ENCODE measurements at regions not wholly inside any gene's neighbourhood (a gene's known extent, or its start where the extent isn't known, plus 50 kb on each side); places are given as distances from the start of the nearest gene placed in this dataset.
"Not testable (repeated sequence)": the region's sequence is repeated elsewhere in the genome, so short reads cannot be mapped to it uniquely, and the experiment has no call there.

GRCh38 chr2:16034151-16034974 is 94.0 kb downstream of the MYCN start:
- WGBS, 3 donors, result 62 to 66% (median 65%) methylated on average over 5 of the region's 5 CpGs
- H3K27ac ChIP-seq (ENCODE audit: low read depth, low read length), result no peak overlapping the region

DNA sequence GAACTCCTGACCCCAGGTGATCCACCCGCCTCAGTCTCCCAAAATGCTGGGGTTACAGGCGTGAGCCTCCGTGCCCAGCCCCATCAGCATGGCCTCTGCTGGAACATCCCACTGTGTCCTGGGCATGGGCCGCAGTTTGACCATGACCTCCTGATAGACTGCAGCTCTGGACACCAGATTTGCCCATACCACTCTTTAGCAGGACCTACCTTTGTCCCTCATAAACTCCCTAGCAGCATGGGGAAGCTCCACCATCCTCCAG is 92.6 kb downstream of the MYCN start:
- 92 to 98% (median 97%) methylated on average over 4 of the region's 4 CpGs for WGBS, 3 donors
- no peak overlapping the region for H3K27ac ChIP-seq (ENCODE audit: low read depth, low read length)

- 90 to 95% (median 94%) methylated on average over 11 of the region's 11 CpGs for WGBS, 3 donors
- no peak overlapping the region for H3K27ac ChIP-seq (ENCODE audit: low read depth, low read length)
Observed at GRCh38 chr2:16032282-16033031, 92.1 kb downstream of the MYCN start.

DNA sequence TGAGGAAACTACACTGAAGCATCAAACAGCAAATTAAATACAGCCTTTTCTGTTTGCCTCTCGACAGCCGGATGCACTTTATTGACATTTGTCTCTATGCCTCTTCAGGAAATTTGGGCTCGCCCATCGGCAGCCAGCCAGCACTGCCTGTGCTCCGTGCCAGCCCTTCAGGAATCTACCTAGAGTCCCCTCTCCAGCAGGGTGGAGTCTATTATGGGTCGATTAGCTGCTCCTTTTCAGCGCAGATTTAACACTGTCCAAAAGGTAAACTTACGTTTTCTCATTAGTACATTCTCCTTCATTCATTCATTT is 91.5 kb downstream of the MYCN start:
- no peak overlapping the region for H3K27ac ChIP-seq (ENCODE audit: low read depth, low read length)
- WGBS, 3 donors, result 57 to 73% (median 71%) methylated on average over 8 of the region's 8 CpGs

DNA sequence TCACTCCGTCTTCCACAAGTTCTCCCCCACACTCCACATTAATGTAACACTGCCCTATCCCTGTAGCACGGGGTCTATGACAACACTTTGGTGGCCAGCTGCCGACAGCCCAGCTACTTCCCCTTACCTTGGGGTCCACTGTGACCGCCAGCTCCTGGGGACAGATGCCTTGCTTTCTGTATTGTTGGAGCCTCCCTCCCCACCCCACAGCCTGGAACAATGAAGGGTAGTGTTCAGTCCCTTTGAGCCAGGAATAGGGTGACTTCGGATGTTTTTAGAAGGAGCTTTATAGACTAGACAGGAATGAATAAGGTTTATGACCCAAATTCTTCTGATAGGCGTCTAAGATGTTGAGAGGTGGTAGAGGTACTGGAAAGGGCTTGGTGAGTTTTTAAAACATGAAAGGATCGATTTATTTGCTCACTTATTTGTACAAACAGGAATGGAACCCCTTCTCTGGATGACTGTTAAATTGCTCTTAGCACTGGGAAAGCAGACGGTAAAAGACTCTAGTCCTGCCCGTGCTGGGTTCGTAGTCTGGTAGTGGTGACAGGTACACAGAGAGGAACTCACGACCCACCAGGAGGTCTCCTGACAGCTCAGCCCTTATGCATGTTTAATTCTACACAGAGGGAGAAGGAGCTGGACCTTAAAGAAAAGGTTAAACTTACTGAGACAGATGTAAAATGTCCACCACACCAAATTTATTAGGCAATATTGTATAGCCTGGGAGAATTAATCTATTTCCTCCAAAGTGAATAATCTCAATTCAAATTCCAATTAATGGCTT is 90.9 kb downstream of the MYCN start:
- WGBS, 3 donors, result 57 to 77% (median 66%) methylated on average over 11 of the region's 11 CpGs
- no peak overlapping the region for H3K27ac ChIP-seq (ENCODE audit: low read depth, low read length)

DNA sequence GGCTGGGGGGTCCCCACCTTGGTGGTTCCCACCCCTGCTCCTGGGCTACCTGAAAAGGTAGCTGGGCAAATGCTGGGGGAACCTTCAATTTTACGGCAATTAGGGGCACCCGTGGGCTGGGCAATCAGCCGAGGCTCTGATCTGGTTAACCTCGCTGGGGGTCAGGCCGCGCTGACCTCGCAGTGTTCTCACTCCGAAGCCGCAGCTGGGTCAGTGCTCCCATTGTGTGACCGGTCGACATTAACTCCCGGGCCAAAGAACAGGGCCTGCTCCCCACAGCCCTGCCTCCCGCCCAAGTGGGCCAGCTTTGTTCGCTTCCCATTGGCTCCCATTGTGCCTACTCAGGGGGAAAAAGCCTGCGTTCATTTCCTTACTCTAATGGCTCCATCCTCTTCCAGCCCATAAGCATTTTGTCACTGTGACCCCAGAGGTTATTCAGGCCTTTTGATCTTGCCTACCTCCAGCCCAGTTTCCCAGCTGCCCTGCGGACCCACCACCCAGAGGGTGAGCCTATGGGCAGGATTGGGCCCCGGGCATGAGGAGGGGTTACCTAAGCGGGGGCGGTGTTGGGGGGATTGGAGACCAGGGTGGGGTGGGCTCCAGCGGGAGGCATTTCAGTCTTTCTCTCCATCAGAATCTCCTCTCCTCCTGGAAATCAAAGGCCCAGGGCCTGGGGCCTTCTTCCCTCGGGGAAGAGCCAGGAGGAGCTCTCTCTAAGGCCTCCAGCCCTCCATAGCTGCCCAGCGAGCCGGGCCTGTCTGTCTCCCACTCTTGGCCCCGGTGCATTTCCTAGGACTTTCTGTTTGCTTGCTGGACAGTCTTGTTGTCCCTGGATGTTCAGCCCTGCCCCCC is 90.1 kb downstream of the MYCN start:
- 85 to 90% (median 87%) methylated on average over 24 of the region's 24 CpGs for WGBS, 3 donors
- H3K27ac ChIP-seq (ENCODE audit: low read depth, low read length), result no peak overlapping the region

DNA sequence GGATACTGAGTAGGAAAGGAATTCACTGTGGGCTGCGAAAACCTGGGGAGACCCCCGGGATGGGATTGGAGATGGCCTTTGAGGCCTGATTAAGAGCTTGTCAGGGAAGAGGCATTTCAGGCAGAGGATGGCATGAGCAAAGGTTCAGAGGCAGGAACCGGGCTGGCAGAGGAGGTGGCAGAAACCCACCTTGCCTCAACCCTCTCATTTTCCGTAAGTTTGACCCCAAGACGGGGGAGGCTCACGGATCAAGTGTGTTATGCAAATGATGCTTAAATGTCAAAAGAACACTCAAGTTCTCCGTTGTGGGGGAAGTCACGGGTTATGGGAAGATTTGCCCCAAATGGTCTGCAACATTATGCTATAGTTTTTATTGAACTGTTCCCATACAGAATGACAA is 88.3 kb downstream of the MYCN start:
- H3K27ac ChIP-seq (ENCODE audit: low read depth, low read length), result no peak overlapping the region
- WGBS, 3 donors, result 88 to 93% (median 89%) methylated on average over 8 of the region's 8 CpGs

DNA sequence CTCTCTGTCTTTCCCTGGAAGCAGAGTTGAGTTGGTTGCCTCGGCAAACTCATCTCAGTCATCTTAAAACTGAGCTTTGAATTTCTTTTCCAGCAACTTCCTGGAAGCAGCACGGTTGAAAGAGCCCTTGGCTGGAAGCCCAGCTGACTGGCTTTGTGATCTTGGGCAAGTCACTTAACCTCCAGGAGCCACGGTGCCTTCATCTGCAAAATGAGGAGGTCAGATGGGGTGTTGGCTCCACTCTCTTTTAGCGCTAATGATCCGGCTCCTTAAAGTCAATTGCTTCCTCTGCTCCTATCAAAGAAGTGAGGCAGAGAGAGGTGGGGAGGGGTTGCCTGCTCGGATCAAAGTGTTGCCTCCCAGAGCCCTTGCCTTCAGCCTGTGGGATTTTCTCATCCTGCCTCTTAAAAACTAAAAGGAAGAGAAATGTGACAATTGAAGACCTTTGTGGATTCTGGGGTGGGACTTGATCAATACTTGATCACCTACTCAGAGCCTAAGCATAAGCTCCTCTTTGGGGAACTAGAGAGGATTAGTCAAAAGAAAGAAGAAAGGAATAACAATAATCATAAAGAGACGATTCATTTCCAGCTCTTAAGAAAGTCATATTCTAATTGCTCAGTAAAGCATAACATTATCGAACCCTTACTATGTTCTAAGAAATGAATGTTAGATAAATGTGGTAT is 86.6 kb downstream of the MYCN start:
- WGBS, 3 donors, result 62 to 66% (median 64%) methylated on average over 8 of the region's 8 CpGs
- H3K27ac ChIP-seq (ENCODE audit: low read depth, low read length), result no peak overlapping the region

DNA sequence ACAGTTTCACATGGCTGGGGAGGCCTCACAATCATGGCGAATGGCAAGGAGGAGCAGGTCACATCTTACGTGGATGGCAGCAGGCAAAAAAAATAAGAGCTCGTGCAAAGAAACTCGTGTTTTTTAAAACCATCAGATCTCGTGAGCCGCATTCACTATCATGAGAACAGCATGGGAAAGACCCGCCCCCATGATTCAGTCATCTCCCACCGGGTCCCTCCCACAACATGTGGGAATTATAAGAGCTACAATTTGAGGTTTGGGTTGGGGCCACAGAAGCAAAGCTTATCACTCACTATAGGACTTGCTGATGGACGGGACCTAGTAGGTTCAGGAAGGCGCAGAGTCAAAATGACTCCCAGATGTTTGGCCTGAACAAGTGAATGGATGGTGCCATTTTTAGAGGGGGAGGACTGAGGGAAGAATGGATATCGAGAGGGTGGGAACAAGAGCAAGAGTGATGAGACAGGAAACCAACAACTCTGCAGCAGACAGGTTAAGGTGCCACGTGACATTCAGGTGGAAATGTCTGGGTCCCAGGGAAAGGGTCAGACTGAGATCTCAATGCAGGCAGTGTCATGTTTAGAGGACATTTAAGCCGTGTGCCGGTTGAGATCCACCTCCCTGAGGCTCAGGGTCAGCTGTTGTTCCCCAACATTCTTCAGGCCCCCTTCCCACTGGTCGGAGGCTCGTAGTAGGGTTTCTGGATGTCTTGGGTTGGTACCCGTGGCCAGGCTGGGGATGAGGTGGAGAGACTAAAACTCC is 85.7 kb downstream of the MYCN start:
- no peak overlapping the region for H3K27ac ChIP-seq (ENCODE audit: low read depth, low read length)
- 80 to 86% (median 84%) methylated on average over 17 of the region's 17 CpGs for WGBS, 3 donors

- WGBS, 3 donors, result 65 to 80% (median 69%) methylated on average over 8 of the region's 8 CpGs
- no peak overlapping the region for H3K27ac ChIP-seq (ENCODE audit: low read depth, low read length)
Observed at GRCh38 chr2:16025211-16025875, 85.0 kb downstream of the MYCN start.

DNA sequence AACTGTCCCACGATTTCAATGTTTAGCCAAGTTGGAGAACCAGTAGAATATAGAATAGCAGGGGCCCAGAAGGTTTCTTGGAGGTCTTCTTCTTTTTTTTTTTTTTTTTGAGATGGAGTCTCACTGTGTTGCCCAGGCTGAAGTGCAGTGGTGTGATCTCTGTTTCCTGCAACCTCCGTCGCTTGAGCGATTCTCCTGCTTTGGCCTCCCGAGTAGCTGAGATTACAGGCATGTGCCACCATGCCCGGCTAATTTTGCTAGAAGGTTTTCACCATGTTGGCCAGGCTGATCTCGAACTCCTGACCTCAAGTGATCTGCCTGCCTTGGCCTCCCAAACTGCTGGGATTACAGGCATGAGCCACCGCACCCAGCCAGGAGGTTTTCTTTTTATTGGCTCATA is 84.3 kb downstream of the MYCN start:
- 82 to 91% (median 89%) methylated on average over 8 of the region's 8 CpGs for WGBS, 3 donors
- not testable (repeated sequence) for H3K27ac ChIP-seq (ENCODE audit: low read depth, low read length)

DNA sequence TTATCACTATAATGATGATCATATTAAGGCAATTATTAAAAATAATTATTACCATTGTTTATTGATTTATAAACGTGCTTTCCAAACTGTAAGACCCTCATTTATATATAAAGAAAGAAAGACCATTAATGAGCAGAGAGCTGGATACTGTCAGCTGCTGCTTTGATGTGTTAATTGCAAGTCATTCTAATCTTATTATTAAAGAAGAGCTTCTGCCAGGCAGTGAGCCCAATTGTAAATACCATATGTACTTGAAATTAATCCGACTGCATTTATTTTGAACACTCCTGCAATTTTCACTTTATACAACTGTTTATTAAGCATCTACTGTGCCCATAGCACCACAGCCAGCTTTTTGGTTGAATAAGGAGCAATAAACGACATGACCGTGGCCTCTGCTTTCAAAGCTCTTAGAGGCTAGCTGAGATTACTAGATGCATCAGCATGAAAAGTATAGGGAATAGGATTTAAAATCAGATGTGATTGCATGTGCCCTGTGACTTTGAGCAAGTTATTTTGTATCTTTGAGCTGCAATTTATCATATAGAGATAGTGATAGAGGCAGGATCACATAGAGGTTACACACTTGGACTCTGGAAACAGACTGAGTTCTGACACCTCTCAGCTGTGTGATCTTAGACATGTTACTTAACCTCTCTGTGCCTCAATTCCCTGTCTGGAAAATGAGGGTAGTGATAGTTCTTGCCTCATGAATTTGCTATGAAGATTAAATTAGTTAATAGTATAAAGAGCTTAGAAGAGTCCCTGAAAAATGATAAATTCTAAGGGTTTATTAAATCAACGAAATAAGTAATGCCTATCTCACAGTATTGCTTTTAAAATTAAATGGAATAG is 83.4 kb downstream of the MYCN start:
- no peak overlapping the region for H3K27ac ChIP-seq (ENCODE audit: low read depth, low read length)
- 66 to 80% (median 79%) methylated on average over 5 of the region's 5 CpGs for WGBS, 3 donors

DNA sequence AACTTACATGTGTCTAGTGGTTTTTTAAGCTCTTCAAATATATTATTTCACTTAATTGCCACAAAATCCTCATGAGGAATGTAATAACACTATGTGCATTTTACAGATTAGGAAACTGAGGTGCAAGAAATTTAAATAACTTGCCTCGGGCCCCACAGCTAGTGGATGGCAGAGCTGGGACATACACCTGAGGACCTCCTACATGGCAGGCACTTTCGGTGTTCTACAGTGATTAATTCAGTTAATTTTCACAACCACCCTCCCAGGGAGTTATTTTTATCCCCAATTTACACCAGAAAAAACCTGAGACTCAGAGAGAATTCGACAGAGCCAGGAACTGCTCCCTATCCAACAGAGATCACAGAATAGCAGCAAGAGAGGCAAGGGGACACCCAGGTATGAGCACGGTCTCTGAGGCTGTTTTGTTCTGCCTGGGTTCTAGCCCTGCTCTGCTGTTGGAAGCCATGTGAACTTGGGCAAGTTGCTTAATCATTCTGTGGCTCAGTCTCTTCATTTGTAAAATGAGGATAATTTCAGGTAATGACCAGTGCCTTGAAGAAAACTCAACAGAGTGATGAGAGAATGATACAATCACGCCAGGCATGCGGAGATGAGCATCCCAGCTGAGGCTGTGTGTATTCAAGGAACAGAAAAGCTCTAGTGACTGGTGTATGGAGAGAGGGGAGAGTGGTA is 82.3 kb downstream of the MYCN start:
- H3K27ac ChIP-seq (ENCODE audit: low read depth, low read length), result no peak overlapping the region
- WGBS, 3 donors, result 75 to 78% (median 77%) methylated on average over 6 of the region's 6 CpGs

- WGBS, 3 donors, result 37 to 66% (median 48%) methylated on average over 4 of the region's 4 CpGs
- no peak overlapping the region for H3K27ac ChIP-seq (ENCODE audit: low read depth, low read length)
Observed at GRCh38 chr2:16021611-16022363, 81.4 kb downstream of the MYCN start.
